ENCODE measurements at regions not wholly inside any gene's neighbourhood (a gene's known extent, or its start where the extent isn't known, plus 50 kb on each side); places are given as distances from the start of the nearest gene placed in this dataset.

- no peak overlapping the region for H3K4me3 Mint-ChIP-seq
- H3K36me3 Mint-ChIP-seq (ENCODE audit: low read depth) = peaks cover 6% of the 10 kb centered on the region
- H3K4me1 Mint-ChIP-seq = no peaks in the 10 kb centered on the region
- no peak for TF ChIP-seq CTCF (conservative IDR thresholded peaks at IDR 0.05)
- DNase-seq (ENCODE audit: low read depth, low spot score) = no peak
- H3K27me3 Mint-ChIP-seq (ENCODE audit: low read depth) = no peaks in the 10 kb centered on the region
- peaks cover 11% of the 10 kb centered on the region for H3K9me3 Mint-ChIP-seq
- no peak overlapping the region for H3K27ac Mint-ChIP-seq (ENCODE audit: unreplicated experiment)
Observed at GRCh38 chr2:150191349-150191748, 296.1 kb downstream of the RND3 start.

- H3K27ac Mint-ChIP-seq (ENCODE audit: unreplicated experiment) = no peak overlapping the region
- H3K9me3 Mint-ChIP-seq = peaks cover 8% of the 10 kb centered on the region
- H3K4me1 Mint-ChIP-seq = no peaks in the 10 kb centered on the region
- H3K4me3 Mint-ChIP-seq = no peak overlapping the region
- no peak for DNase-seq (ENCODE audit: low read depth, low spot score)
- H3K27me3 Mint-ChIP-seq (ENCODE audit: low read depth) = no peaks in the 10 kb centered on the region
- TF ChIP-seq CTCF (conservative IDR thresholded peaks at IDR 0.05) = no peak
- peaks cover 3% of the 10 kb centered on the region for H3K36me3 Mint-ChIP-seq (ENCODE audit: low read depth)
Observed at GRCh38 chr2:150190546-150190945, 296.9 kb downstream of the RND3 start.

GRCh38 chr2:150188800-150189199 is 298.7 kb downstream of the RND3 start:
- Mint-ChIP-seq H3K27me3 (ENCODE audit: low read depth) (no peaks in the 10 kb centered on the region), H3K4me1 (peaks cover 7% of the 10 kb centered on the region), H3K4me3 (no peak overlapping the region), H3K9me3 (peaks cover 8% of the 10 kb centered on the region), H3K36me3 (ENCODE audit: low read depth) (peaks cover 3% of the 10 kb centered on the region), H3K27ac (ENCODE audit: unreplicated experiment) (no peak overlapping the region)
- DNase-seq (ENCODE audit: low read depth, low spot score) = no peak
- TF ChIP-seq CTCF (conservative IDR thresholded peaks at IDR 0.05) = no peak

GRCh38 chr2:150188177-150188576 is 299.3 kb downstream of the RND3 start:
- Mint-ChIP-seq H3K9me3 (peaks cover 8% of the 10 kb centered on the region), H3K27ac (ENCODE audit: unreplicated experiment) (no peak overlapping the region), H3K4me1 (peaks cover 9% of the 10 kb centered on the region), H3K36me3 (ENCODE audit: low read depth) (peaks cover 3% of the 10 kb centered on the region), H3K27me3 (ENCODE audit: low read depth) (no peaks in the 10 kb centered on the region), H3K4me3 (no peak overlapping the region)
- no peak for DNase-seq (ENCODE audit: low read depth, low spot score)
- TF ChIP-seq CTCF (conservative IDR thresholded peaks at IDR 0.05) = no peak

- Mint-ChIP-seq H3K36me3 (ENCODE audit: low read depth) (no peaks in the 10 kb centered on the region), H3K4me1 (peaks cover 9% of the 10 kb centered on the region), H3K27ac (ENCODE audit: unreplicated experiment) (no peak overlapping the region), H3K4me3 (no peak overlapping the region), H3K27me3 (ENCODE audit: low read depth) (no peaks in the 10 kb centered on the region), H3K9me3 (peaks cover 6% of the 10 kb centered on the region)
- no peak for TF ChIP-seq CTCF (conservative IDR thresholded peaks at IDR 0.05)
- DNase-seq (ENCODE audit: low read depth, low spot score) = no peak
Observed at GRCh38 chr2:150182566-150183235, 304.8 kb downstream of the RND3 start.
